ENCODE measurements at regions not wholly inside any gene's neighbourhood (a gene's known extent, or its start where the extent isn't known, plus 50 kb on each side); places are given as distances from the start of the nearest gene placed in this dataset.

DNA sequence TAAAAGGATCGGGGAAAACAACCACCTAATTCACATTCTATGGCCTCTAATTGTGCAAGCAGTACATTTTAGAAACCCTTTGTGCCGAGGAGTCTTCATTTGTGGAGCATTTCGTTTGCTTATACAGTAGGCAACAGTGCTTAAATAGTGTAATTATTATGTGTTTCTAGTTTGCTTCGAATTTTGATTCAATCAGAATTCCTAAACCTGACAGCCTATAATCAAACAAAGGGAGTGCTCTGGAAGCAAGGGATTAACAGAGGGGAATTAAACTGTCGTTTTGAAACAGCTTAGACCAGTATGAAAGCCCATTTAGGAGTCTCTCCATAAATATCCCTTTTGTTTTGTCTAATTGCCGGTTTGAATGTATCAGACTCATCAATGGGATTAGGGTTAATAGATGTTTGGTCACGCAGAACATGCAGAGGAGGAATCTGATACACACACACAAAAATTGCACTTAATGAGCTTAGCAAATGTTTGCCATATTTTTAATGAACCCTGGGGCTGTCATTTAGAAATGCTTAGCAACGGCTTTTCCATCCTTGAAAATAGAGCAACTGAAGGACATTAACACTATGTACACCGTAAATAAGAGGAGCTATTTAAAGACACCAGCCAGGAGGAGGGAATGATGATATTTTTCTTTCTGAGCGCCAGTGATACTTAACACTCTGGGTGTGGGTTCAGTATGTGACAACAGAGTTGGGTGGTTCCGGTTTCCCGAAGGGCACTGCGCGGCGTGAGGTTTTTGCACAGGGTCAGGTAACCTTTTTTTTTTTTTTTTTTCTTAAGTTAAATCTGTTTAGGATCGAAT is 404.7 kb downstream of the TLE4 start:
- intact Hi-C loops (cut with micrococcal nuclease) = no loop called here
- no peak overlapping the region for H3K4me2 ChIP-seq (ENCODE audit: insufficient read depth, low read length)
- no peak for DNase-seq (ENCODE audit: extremely low read depth in 1 of 4, low spot score in 3 of 4)
- 2% methylated on average over 10 of the region's 16 CpGs for WGBS (ENCODE audit: insufficient coverage, low coverage, missing lambda C conversion rate)
- H3K9me1 ChIP-seq (ENCODE audit: control insufficient read depth, insufficient read depth, low read length) = no peaks in the 10 kb centered on the region
- no peak for ATAC-seq
- ChIA-PET POLR2A (no interaction called here), CTCF (ENCODE audit: low intra/inter-chr PET ratio) (no interaction called here)
- H4K20me1 ChIP-seq (replicated peaks; ENCODE audit: control insufficient read depth, insufficient read depth, low read length) = no peaks in the 10 kb centered on the region
- H3K36me3 ChIP-seq (ENCODE audit: control insufficient read depth, insufficient read depth, low read length) = no peaks in the 10 kb centered on the region
- no peak overlapping the region for H3K4me3 ChIP-seq
- no peaks in the 10 kb centered on the region for H3K79me2 ChIP-seq (ENCODE audit: control insufficient read depth, insufficient read depth, low read length)
- in situ Hi-C loops (cut with MboI) = no loop called here
- BruUV-seq (replicated peaks) = no TSS peak
- no peaks in the 10 kb centered on the region for H3K4me1 ChIP-seq (replicated peaks in 1 of 2; ENCODE audit: control insufficient read depth in 2 of 2, insufficient read depth in 2 of 2, low read length in 2 of 2)
- no peaks in the 10 kb centered on the region for H3K9me3 ChIP-seq (replicated peaks; ENCODE audit: control insufficient read depth, insufficient read depth, low read depth, low read length)
- no peaks in the 10 kb centered on the region for H3K27me3 ChIP-seq (ENCODE audit: control insufficient read depth in 2 of 2, insufficient read depth in 2 of 2, low read length in 2 of 2)
- TF ChIP-seq SIN3A (IDR thresholded peaks at IDR 0.05; ENCODE audit: borderline replicate concordance in 2 of 2, control insufficient read depth in 1 of 2, low read depth in 2 of 2, low read length in 2 of 2) (no peak), ZNF445 (CRISPR knock-in tag; IDR thresholded peaks at IDR 0.05; ENCODE audit: low read depth) (no peak), ZC3H11A (IDR thresholded peaks at IDR 0.05; ENCODE audit: low read depth, low read length) (no peak), ZNF644 (tag; IDR thresholded peaks at IDR 0.05; ENCODE audit: low read depth) (no peak), ZBTB11 (CRISPR knock-in tag; IDR thresholded peaks at IDR 0.05) (no peak), NONO (IDR thresholded peaks at IDR 0.05; ENCODE audit: low read depth in 2 of 2, low read length in 1 of 2) (no peak), TARDBP (IDR thresholded peaks at IDR 0.05) (no peak), ID3 (CRISPR knock-in tag; IDR thresholded peaks at IDR 0.05) (no peak), ID3 (tag; IDR thresholded peaks at IDR 0.05) (no peak), SREBF2 (CRISPR knock-in tag; IDR thresholded peaks at IDR 0.05) (no peak)
- TF ChIP-seq, protein P1, sequence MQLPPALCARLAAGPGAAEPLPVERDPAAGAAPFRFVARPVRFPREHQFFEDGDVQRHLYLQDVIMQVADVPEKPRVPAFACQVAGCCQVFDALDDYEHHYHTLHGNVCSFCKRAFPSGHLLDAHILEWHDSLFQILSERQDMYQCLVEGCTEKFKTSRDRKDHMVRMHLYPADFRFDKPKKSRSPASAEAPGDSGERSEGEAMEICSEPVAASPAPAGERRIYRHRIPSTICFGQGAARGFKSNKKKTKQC (CRISPR knock-in tag; IDR thresholded peaks at IDR 0.05) = no peak
- no peak overlapping the region for H2AFZ ChIP-seq (ENCODE audit: low read depth, low read length)
- no peak overlapping the region for H3K27ac ChIP-seq (ENCODE audit: extremely low read depth, low read depth, low read length)
- no peak for FAIRE-seq
- no peak overlapping the region for H3K9ac ChIP-seq (ENCODE audit: insufficient read depth in 1 of 2, low read depth in 2 of 2, low read length in 2 of 2)
